ENCODE measurements at regions not wholly inside any gene's neighbourhood (a gene's known extent, or its start where the extent isn't known, plus 50 kb on each side); places are given as distances from the start of the nearest gene placed in this dataset.
A peak's percentile ranks its signal among the peaks of the same experiment; 100 is the strongest.

DNA sequence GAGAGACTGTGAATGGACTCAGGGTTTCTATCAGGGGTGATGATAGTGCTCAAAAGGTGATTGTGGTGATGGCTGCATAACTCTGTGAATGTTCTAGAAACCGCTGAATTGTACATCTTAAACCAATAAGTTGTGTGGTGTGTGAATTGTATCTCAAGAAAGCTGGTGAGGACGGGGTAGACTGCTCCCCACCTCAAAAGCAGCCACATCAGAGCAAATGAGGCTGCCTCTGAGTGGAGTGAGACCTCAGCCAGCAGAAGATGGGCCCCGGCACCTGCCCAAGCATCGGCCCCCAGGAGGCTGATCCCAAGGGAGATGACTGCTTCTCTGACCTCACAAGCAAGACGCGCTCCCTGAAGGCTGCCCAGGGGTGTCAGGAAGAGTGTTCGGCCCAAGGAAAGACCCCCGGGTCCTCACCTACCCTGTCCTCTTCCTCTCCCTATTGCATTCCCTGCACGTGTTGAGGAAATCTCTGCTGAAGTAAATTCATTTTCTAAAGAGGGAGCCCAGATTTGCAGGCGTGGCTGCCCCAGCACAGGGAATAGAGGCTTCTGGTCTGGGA, 279.3 kb upstream of the SHH start:
- H3K4me1 ChIP-seq: no peaks in the 10 kb centered on the region
- no peaks in the 10 kb centered on the region for H3K36me3 ChIP-seq
- no peak overlapping the region for H3K4me3 ChIP-seq
- TF ChIP-seq, protein P1, sequence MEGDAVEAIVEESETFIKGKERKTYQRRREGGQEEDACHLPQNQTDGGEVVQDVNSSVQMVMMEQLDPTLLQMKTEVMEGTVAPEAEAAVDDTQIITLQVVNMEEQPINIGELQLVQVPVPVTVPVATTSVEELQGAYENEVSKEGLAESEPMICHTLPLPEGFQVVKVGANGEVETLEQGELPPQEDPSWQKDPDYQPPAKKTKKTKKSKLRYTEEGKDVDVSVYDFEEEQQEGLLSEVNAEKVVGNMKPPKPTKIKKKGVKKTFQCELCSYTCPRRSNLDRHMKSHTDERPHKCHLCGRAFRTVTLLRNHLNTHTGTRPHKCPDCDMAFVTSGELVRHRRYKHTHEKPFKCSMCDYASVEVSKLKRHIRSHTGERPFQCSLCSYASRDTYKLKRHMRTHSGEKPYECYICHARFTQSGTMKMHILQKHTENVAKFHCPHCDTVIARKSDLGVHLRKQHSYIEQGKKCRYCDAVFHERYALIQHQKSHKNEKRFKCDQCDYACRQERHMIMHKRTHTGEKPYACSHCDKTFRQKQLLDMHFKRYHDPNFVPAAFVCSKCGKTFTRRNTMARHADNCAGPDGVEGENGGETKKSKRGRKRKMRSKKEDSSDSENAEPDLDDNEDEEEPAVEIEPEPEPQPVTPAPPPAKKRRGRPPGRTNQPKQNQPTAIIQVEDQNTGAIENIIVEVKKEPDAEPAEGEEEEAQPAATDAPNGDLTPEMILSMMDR (IDR thresholded peaks at IDR 0.05): no peak
- peaks cover 9% of the 10 kb centered on the region for H3K27me3 ChIP-seq (ENCODE audit: low read depth)
- no peak overlapping the region for H3K27ac ChIP-seq
- intact Hi-C loops (cut with DNase I): no loop called here
- no peak for DNase-seq
- ATAC-seq: no peak
- H3K9me3 ChIP-seq: no peaks in the 10 kb centered on the region

DNA sequence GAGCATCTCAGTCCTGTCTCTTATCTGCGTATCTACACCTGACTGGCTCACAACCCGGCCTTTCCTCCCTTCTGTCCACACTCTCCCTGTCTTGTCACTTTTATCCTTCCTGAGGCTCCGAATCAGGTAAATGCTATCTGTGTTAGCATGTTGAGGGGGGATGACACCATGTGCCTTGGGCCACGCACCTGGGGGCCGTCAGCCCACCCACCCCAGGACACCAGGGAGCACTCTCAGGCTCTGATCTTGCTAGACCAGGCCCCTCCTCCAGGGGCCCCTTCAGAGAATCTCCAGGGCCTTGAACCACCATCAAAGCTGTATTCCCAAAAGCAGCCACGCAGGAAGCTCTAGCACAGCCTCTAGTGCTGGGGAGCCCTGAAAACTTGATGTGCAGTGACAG, 278.7 kb upstream of the SHH start:
- no peak for ATAC-seq
- Histone ChIP-seq H3K36me3 (no peaks in the 10 kb centered on the region), H3K4me1 (no peaks in the 10 kb centered on the region), H3K4me3 (no peak overlapping the region), H3K27me3 (ENCODE audit: low read depth) (peaks cover 9% of the 10 kb centered on the region), H3K27ac (no peak overlapping the region), H3K9me3 (no peaks in the 10 kb centered on the region)
- TF ChIP-seq, protein P1 (IDR thresholded peaks at IDR 0.05): no peak
- intact Hi-C loops (cut with DNase I): no loop called here
- no peak for DNase-seq

DNA sequence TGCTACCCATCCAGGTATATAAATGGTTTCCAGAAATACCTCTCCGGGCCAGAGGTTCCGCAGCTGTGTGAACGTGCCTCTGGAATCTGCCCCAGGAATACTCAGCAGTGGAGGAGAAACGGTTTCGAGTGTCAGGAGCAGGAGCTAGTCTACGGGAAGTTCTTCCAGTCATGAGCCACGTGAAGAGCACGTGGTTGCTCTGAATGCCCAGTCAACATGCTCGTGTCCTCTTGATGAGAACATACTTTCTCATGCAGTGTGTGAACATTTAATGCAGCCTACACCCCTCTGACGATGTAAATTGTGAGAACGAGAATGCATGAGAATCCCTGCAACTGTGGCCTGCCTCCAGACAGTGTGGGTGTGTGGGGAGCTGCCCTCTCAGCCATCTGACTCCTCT, 277.0 kb upstream of the SHH start:
- H3K4me1 ChIP-seq: no peaks in the 10 kb centered on the region
- H3K27ac ChIP-seq: no peak overlapping the region
- intact Hi-C loops (cut with DNase I): no loop called here
- H3K36me3 ChIP-seq: no peaks in the 10 kb centered on the region
- H3K4me3 ChIP-seq: no peak overlapping the region
- no peaks in the 10 kb centered on the region for H3K27me3 ChIP-seq (ENCODE audit: low read depth)
- TF ChIP-seq, protein P1 (IDR thresholded peaks at IDR 0.05): no peak
- no peak for ATAC-seq
- DNase-seq: no peak
- no peaks in the 10 kb centered on the region for H3K9me3 ChIP-seq

DNA sequence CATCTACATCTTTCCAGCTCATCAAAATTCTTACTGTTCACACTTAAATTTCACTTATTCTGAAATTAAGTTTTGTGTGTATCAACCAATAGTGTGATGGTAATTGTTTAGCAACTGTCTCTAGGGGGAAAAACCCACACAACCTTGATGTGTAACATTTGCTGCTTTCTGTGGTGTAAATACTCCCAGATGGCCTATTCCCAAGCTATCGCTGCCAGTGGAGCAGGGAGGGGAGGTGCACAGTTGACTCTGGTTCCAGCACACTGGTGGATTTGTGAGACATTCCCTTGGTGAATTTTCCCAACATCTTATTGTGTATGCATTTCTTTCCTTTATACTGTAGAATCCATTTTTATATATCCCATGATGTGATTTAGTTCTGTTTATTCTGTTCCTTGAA, 275.9 kb upstream of the SHH start:
- ATAC-seq (no peak), DNase-seq (no peak)
- H3K36me3 ChIP-seq: no peaks in the 10 kb centered on the region
- H3K4me3 ChIP-seq: no peak overlapping the region
- TF ChIP-seq, protein P1 (IDR thresholded peaks at IDR 0.05): no peak
- no peaks in the 10 kb centered on the region for H3K27me3 ChIP-seq (ENCODE audit: low read depth)
- no peaks in the 10 kb centered on the region for H3K9me3 ChIP-seq
- no peak overlapping the region for H3K27ac ChIP-seq
- no peaks in the 10 kb centered on the region for H3K4me1 ChIP-seq
- intact Hi-C loops (cut with DNase I): no loop called here

DNA sequence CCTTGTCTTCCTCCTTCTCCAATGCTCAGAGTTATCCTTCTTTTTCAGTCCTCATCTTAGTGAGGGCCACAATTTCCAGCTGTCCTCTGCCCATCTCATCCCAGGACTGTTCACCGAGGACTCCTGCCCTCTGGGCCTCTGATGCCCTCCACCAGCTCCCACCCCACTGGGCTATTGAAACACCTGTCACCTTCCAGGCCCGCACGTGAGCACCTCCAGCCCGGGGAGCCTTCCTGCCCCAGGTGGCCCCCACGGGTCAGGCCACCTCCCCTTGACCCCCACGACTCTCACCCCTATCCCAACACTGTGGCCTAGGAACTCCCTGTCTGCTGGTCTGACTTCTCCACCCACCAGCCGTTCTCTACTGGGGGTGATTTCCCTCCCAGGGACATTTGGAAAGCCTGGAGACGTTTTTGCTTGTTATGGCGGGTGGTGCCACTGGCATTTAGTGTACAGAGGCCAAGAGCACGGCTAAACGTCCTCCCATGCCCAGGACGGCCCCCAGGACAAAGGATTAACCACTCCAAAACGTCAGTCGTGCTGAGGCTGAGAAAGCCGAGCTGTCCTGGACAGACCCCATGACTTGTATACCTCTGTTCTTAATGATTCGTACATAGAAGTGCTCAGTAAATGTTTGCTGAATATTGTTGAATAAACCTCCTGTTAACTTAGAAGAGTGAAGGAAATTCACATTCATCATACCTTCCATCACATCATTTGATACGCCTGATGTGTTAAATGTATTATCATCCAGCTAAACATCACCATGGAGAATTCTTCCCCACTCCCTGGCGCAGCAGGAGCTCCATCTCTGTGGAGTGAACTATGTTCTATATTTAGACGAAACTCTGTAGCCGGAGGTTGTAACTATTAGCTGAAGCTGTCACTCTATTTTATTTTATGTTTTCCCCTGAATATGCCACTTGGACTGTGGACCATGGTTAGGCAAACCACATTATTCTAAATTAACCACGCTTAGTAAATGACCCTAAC, 270.1 kb upstream of the SHH start:
- no peaks in the 10 kb centered on the region for H3K36me3 ChIP-seq
- TF ChIP-seq, protein P1 (IDR thresholded peaks at IDR 0.05): no peak
- intact Hi-C loops (cut with DNase I): no loop called here
- H3K27me3 ChIP-seq (ENCODE audit: low read depth): no peaks in the 10 kb centered on the region
- no peak overlapping the region for H3K27ac ChIP-seq
- DNase-seq (no peak), ATAC-seq (peak in 1 of 2 donors; percentile 27)
- no peaks in the 10 kb centered on the region for H3K9me3 ChIP-seq
- no peak overlapping the region for H3K4me3 ChIP-seq
- H3K4me1 ChIP-seq: no peaks in the 10 kb centered on the region

All from lower lobe of right lung (tissue), 2 donors.